AG09309 (cell line): ENCODE measurements at regions not wholly inside any gene's neighbourhood (a gene's known extent, or its start where the extent isn't known, plus 50 kb on each side); places are given as distances from the start of the nearest gene placed in this dataset.

Source experiments
- DNase-seq: peaks from one replicate; pipeline ENCODE4 v3.0.0-alpha.2; 2010; ENCODE audit warnings: low read depth
- H3K4me3 ChIP-seq: 2 replicates; pipeline ENCODE4 v1.5.1; 2011; ENCODE audit warnings: mild to moderate bottlenecking, low read depth, low read length, moderate library complexity; ENCODE audit not compliant: control insufficient read depth
- CTCF ChIP-seq: IDR thresholded peaks from 2 replicates; pipeline ENCODE4 v1.5.1; 2011; ENCODE audit warnings: mild to moderate bottlenecking, low read depth, low read length, inconsistent platforms; ENCODE audit not compliant: insufficient read depth, control insufficient read depth; ENCODE audit errors: missing control alignments

GRCh38 chr22:34430386-34430785 is 510.1 kb upstream of the LARGE1 start:
- TF ChIP-seq CTCF: no peak
- no peak for DNase-seq
- H3K4me3 ChIP-seq: no peak overlapping the region

- no peak for TF ChIP-seq CTCF
- DNase-seq: no peak
- H3K4me3 ChIP-seq: no peak overlapping the region
Observed at GRCh38 chr22:34434371-34434770, 514.1 kb upstream of the LARGE1 start.

- H3K4me3 ChIP-seq: no peak overlapping the region
- no peak for DNase-seq
- TF ChIP-seq CTCF: no peak
Observed at GRCh38 chr22:34437140-34437539, 516.9 kb upstream of the LARGE1 start.

- no peak overlapping the region for H3K4me3 ChIP-seq
- TF ChIP-seq CTCF: no peak
- no peak for DNase-seq
Observed at GRCh38 chr22:34454598-34454997, 534.3 kb upstream of the LARGE1 start.

GRCh38 chr22:34462795-34463194 is 542.5 kb upstream of the LARGE1 start:
- no peak for TF ChIP-seq CTCF
- no peak for DNase-seq

GRCh38 chr22:34475886-34476285 is 555.6 kb upstream of the LARGE1 start:
- no peak for DNase-seq
- no peak overlapping the region for H3K4me3 ChIP-seq
- TF ChIP-seq CTCF: no peak

More at GRCh38 chr22:34462795-34463194, 542.5 kb upstream of the LARGE1 start:
- no peak overlapping the region for H3K4me3 ChIP-seq

GRCh38 chr22:34476762-34477161 is 556.5 kb upstream of the LARGE1 start:
- no peak overlapping the region for H3K4me3 ChIP-seq
- no peak for TF ChIP-seq CTCF
- DNase-seq: no peak
